ENCODE measurements at regions not wholly inside any gene's neighbourhood (a gene's known extent, or its start where the extent isn't known, plus 50 kb on each side); places are given as distances from the start of the nearest gene placed in this dataset.
"Not testable (repeated sequence)": the region's sequence is repeated elsewhere in the genome, so short reads cannot be mapped to it uniquely, and the experiment has no call there.

DNA sequence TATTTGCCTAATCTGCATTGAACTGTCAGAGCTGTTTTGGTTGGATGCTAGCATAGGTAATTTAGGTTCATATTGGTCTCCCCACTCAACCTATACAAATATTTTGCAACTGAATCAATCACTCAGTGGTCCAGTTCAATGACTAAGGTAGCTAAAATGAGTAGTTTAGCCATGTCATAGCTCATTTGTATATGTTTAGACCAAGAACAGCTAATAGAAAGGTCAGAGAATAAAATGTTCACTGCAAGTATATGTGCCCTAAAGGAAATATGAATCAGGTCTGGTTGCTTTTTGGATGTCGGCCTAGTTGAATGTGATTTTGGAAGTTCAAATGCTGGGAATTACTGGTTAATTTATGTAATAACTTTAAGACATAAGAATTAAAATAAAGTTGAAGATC is 883.9 kb downstream of the LRFN5 start:
- DNase-seq (ENCODE audit: low spot score) = peak; percentile 7

DNA sequence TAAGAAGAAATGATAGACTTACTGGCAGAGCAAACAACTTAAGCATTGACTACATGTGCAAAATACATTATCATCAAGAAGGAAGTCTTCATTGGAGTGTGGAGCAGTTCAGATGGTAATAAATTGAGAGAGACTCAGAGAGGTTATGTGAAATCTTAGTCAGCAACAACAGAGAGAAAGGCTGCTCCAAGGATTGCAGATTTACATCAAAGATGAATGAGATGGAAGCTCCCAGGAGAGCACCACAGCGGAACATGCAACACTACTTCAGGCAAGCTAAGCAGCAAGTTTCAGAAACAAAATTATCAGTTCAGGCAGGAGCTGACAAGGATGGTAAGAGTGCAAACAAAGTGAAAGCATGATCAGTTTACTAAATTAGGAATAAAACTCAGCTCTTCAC is 882.3 kb downstream of the LRFN5 start:
- no peak for DNase-seq (ENCODE audit: low spot score)

GRCh38 chr14:42482345-42482971 is 875.8 kb downstream of the LRFN5 start:
- not testable (repeated sequence) for DNase-seq (ENCODE audit: low spot score)

- DNase-seq (ENCODE audit: low spot score) = not testable (repeated sequence)
Observed at GRCh38 chr14:42481714-42482113, 875.0 kb downstream of the LRFN5 start.

DNA sequence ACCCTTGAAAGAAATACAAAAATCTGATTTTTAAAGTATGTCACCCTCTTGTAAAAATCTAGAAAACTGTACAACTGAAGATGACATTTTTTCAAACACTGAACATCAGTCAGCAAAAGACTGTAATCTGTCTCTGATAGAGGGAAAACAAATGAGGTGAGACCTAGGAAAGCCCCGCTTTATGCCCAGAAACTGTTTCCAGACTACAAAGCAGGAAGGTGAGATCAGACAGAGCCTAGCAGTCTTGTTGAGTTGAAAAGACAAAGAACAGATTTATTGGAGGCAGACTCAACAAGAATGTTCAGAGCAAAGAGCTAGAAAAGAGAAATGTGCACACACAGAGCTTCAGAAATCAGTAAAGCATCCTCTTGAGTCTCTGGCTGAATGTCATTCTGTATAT is 873.6 kb downstream of the LRFN5 start:
- no peak for DNase-seq (ENCODE audit: low spot score)

DNA sequence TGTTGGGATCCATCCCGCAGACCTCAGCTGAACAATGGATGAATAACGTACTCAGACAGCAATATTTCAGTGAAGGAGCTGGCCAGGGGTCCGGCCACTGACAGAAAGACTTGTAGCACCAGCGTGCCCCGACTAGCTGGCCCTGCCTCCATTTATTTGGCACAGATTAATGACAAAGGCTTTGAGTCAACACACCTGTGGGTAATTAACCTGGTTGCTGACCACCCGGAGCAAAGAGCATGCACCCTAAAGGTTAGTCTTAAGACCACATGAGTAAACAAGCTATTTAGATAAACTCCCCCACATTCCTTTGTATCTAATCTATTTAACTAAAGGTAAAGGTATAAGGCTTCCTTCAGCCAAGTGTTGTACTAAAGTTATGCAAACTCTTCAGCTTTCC is 868.6 kb downstream of the LRFN5 start:
- no peak for DNase-seq (ENCODE audit: low spot score)

GRCh38 chr14:42470427-42470719 is 863.7 kb downstream of the LRFN5 start:
- no peak for DNase-seq (ENCODE audit: low spot score)

DNA sequence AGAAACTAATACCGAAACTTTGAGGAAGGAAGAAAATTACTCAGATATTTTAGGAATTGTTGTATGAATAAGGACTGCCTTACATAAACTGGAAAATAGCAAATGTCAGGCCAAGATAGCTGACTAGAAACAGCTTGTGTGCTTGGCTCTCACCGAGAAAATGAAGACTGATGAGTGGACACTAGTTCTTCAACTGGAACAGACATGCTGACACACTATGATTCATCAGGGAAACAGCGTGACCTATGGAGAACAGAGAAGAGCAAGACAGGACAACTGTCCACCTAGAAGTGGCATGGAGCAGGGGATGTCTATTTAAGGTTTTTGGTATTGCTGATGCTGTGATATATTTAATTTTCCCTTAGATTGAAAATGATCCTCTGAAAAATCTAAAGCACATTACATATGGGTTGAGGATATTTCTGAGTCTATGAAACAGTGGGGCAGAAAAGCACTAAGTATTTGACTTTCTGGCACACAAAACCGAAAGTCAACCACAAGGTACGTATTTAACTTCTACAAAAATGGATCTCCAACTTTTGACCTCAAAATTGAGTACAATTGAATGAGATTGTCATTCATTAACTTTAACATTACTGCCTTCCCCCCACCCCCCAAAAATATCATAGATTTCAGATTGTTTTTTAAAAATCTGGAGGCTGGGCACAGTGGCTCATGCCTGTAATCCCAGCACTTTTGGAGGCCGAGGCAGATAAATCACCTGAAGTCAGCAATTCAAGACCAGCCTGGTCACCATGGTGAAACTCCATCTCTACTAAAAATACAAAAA is 863.2 kb downstream of the LRFN5 start:
- peak; percentile 48 for DNase-seq (ENCODE audit: low spot score)

DNA sequence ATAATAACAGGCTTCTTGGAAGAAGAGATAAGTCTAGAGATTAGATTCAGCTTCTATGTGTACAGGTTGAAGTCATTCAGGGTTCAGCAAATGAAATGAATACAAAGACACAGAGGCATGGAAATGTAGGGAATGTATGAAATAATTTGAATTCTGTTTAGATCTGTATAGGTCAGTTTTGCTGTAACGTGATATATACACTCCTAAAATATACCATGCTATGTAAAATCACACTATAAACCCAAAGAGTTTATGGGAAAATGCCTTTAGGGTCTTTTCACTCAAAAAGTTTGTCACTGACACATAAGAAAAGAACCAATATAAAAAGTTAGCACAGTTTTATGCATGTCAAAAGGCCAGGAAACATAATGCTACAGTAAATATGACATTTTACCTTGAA is 854.0 kb downstream of the LRFN5 start:
- DNase-seq (ENCODE audit: low spot score) = no peak

GRCh38 chr14:42459171-42459685 is 852.6 kb downstream of the LRFN5 start:
- DNase-seq (ENCODE audit: low spot score) = no peak

DNA sequence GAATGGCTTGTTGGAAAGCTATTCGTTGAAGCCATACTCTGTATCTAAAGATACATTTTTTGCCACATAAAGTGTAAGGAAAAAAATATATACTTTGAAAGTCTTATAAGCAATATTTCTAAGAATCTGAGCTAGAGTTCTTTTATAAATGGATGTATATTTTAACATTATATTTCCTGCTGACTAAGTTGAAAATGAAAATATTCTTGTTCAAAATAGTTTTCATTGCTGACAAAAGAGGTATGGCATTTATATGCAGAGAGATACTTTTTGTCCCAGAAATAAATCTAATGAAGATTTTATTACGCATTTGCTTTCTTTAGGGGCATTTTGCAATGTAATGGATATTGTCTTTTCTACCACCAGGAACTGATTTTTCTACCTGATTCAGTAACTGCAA is 834.9 kb downstream of the LRFN5 start:
- DNase-seq (ENCODE audit: low spot score) = no peak

DNA sequence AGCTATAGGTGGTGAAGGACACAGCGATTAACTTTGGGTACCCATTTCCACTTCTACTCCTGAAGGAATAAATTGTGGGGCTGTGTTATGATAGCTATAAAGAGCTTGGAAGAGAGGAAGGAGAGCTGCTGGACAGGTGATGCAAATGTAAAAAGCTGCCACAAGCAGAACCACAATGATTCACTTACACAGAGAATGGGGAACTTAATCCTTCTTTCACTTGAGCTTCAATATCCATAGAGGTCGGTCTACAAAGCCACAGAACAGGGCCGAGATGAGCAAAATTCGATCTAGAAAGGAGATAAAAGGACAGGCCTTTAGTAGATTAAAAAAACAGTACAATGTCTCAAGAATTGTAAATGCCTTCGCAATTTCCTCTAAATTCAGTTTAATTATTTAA is 831.1 kb downstream of the LRFN5 start:
- no peak for DNase-seq (ENCODE audit: low spot score)

DNA sequence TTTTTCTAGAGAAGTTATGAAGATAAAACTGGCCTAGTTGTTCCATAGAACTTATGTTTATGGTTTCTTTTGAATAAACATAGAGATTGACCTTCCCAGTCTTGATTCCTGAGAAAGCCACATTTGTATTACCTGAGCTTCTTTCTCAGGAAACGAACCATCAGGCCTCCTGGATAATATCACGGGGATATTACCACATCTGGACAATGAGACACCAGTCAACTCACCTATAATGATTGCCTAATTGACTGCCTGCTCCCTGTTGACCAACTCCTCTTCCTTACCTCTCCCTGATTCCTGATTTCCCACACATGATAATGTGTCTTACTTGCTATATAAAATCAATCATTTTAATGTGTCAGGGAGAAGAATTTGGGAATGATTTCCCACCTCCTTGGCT is 822.7 kb downstream of the LRFN5 start:
- DNase-seq (ENCODE audit: low spot score) = no peak

GRCh38 chr14:42428996-42429395 is 822.3 kb downstream of the LRFN5 start:
- no peak for DNase-seq (ENCODE audit: low spot score)

DNA sequence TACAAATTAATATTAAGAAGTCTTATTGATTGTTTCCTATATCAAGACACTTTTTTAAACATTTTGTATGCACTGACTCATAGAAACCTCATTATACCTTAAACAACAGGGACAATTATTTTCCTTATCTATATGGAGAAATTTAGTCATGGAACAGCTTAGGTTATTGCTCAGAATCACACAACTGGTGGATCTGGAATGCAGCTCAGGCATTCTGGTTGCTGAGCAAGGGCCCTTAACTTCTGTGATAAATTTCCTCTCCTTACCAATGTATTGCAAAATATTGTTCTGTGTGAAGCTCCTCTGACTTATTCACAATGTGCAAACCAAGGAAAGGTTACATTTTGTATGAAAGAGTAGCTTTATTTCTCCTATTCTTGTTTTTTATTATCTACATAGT is 817.8 kb downstream of the LRFN5 start:
- DNase-seq (ENCODE audit: low spot score) = peak; percentile 4

- DNase-seq (ENCODE audit: low spot score) = no peak
Observed at GRCh38 chr14:42421377-42422078, 814.9 kb downstream of the LRFN5 start.

DNA sequence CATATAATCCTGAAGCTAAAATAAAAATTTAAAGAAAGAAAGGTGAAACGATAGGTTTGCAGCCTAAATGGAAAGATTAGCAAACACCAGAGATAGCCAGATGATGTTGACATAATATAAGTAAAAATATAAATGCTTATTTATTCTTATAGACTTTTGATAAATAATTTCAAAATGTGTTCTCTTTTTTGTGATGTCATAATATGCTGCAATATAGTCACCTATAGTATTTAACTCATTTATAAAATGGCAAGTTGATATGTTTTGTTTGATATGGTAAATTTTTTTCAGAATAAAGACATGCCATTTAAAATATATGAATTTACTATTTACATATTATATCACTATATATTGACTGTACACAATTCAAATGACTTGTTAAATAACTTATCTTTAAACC is 813.4 kb downstream of the LRFN5 start:
- DNase-seq (ENCODE audit: low spot score) = no peak

DNA sequence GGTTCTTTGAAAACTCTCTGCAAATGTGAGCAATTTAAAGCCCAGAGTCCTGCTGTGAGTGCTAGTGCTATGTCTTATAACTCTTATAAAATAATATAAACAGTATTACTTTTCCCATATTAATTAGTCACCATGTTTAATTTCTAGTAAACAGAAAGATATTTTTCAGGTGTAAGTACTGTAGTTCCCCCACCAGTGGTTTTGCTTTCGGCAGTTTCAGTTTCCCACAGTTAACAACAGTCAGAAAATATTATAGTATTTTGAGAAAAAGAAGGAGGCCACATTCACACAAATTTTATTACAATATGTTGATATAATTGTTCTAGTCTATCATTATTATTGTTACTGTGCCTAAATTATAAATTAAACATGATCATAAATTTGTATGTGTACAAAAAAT is 800.5 kb downstream of the LRFN5 start:
- no peak for DNase-seq (ENCODE audit: low spot score)

GRCh38 chr14:42391146-42391834 is 784.6 kb downstream of the LRFN5 start:
- DNase-seq (ENCODE audit: low spot score) = no peak

DNA sequence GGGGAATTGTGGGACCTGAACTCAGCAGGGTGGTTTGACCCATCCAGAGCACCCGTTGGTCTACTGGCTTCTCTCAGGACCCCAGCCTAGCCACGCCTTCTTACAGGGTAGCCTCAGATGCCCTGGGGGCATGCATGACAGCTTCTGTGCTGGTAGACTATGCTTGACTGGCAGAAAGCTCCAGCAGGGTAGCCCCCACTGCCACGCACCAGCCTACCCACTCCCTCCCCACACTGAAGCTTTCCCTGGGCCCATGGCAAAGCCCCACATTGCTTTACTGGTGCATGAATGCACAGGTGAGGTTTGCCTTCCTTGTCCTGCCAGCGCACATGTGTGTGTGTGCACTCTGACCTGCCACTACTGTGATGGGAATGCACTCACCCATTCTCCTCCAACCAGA is 772.2 kb downstream of the LRFN5 start:
- no peak for DNase-seq (ENCODE audit: low spot score)

DNA sequence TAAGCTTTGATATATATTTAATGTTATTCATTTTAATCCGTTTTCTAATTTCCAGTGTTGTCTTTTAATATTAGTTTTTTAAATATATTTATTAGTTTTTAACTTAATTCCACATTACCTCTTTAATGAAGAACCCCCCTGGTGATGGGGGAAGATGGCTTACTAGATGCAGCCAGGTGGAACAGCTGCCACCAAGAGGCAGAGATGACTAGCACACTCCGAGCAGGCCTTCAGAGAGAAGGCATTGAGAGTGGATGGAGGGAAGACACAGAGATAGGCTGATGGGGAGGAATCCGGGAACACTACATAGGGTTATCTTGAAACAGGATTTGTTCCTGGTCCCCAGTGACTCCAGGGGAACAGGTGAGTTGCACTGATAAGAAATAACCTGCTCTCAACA is 771.6 kb downstream of the LRFN5 start:
- DNase-seq (ENCODE audit: low spot score) = no peak

- DNase-seq (ENCODE audit: low spot score) = no peak
Observed at GRCh38 chr14:42374332-42374731, 767.7 kb downstream of the LRFN5 start.

GRCh38 chr14:42370056-42370455 is 763.4 kb downstream of the LRFN5 start:
- no peak for DNase-seq (ENCODE audit: low spot score)
